Memory B cell (primary cell): ENCODE measurements at regions not wholly inside any gene's neighbourhood (a gene's known extent, or its start where the extent isn't known, plus 50 kb on each side); places are given as distances from the start of the nearest gene placed in this dataset.
"Not testable (repeated sequence)": the region's sequence is repeated elsewhere in the genome, so short reads cannot be mapped to it uniquely, and the experiment has no call there.

ENCODE experiments used
- ATAC-seq: fragments of 150-1000 bp; cut with Tn5 transposase; 2 replicates; pipeline ENCODE4 v1.10.0; 2021; ENCODE audit warnings: low read depth, mild to moderate bottlenecking, moderate library complexity
- DNase-seq, 2 donors: peaks; one replicate each; pipeline ENCODE4 v3.0.0; 2022; ENCODE audit warnings: low spot score in 2 of 2
- H3K27ac Mint-ChIP-seq: one replicate; pipeline ENCODE4 v1.8.0; 2022; ENCODE audit warnings: mild to moderate bottlenecking, moderate library complexity, mixed read lengths
- H3K27me3 Mint-ChIP-seq: one replicate; pipeline ENCODE4 v1.8.0; 2022; ENCODE audit warnings: mixed read lengths
- H3K36me3 Mint-ChIP-seq: one replicate; pipeline ENCODE4 v1.8.0; 2022; ENCODE audit warnings: mild to moderate bottlenecking, mixed read lengths
- H3K4me1 Mint-ChIP-seq: one replicate; pipeline ENCODE4 v1.8.0; 2022; ENCODE audit warnings: mixed read lengths
- H3K4me3 Mint-ChIP-seq: one replicate; pipeline ENCODE4 v1.8.0; 2022; ENCODE audit warnings: mild to moderate bottlenecking, moderate library complexity, mixed read lengths
- H3K9me3 Mint-ChIP-seq: one replicate; pipeline ENCODE4 v1.8.0; 2022; ENCODE audit warnings: mixed read lengths

GRCh38 chr12:125989696-125990095, 924.5 kb downstream of the AACS start:
- peaks cover 2% of the 10 kb centered on the region for H3K27me3 Mint-ChIP-seq
- H3K9me3 Mint-ChIP-seq = peaks cover 5% of the 10 kb centered on the region
- H3K36me3 Mint-ChIP-seq = no peaks in the 10 kb centered on the region
- H3K4me3 Mint-ChIP-seq = no peak overlapping the region
- no peak for ATAC-seq
- H3K27ac Mint-ChIP-seq = no peak overlapping the region
- H3K4me1 Mint-ChIP-seq = no peaks in the 10 kb centered on the region
- no peak for DNase-seq

GRCh38 chr12:125996443-125996842, 931.2 kb downstream of the AACS start:
- H3K9me3 Mint-ChIP-seq = peaks cover 4% of the 10 kb centered on the region
- H3K4me3 Mint-ChIP-seq = no peak overlapping the region
- DNase-seq = no peak
- no peaks in the 10 kb centered on the region for H3K36me3 Mint-ChIP-seq
- no peaks in the 10 kb centered on the region for H3K27me3 Mint-ChIP-seq
- H3K4me1 Mint-ChIP-seq = no peaks in the 10 kb centered on the region
- no peak overlapping the region for H3K27ac Mint-ChIP-seq
- no peak for ATAC-seq

GRCh38 chr12:125999628-126000027, 934.4 kb downstream of the AACS start:
- ATAC-seq (no peak), DNase-seq (no peak)
- Mint-ChIP-seq H3K4me1 (no peaks in the 10 kb centered on the region), H3K36me3 (peaks cover 1% of the 10 kb centered on the region), H3K9me3 (peaks cover 8% of the 10 kb centered on the region), H3K27ac (no peak overlapping the region), H3K27me3 (no peaks in the 10 kb centered on the region), H3K4me3 (no peak overlapping the region)

GRCh38 chr12:126019385-126019784, 954.1 kb downstream of the AACS start:
- ATAC-seq (no peak), DNase-seq (no peak)
- Mint-ChIP-seq H3K4me1 (no peaks in the 10 kb centered on the region), H3K27me3 (no peaks in the 10 kb centered on the region), H3K9me3 (peaks cover 15% of the 10 kb centered on the region), H3K36me3 (no peaks in the 10 kb centered on the region), H3K27ac (no peak overlapping the region), H3K4me3 (no peak overlapping the region)

GRCh38 chr12:126021675-126022074, 956.4 kb downstream of the AACS start:
- Mint-ChIP-seq H3K36me3 (no peaks in the 10 kb centered on the region), H3K9me3 (peaks cover 13% of the 10 kb centered on the region), H3K4me3 (no peak overlapping the region), H3K4me1 (no peaks in the 10 kb centered on the region), H3K27me3 (no peaks in the 10 kb centered on the region), H3K27ac (no peak overlapping the region)
- DNase-seq = no peak
- ATAC-seq = no peak

GRCh38 chr12:126027825-126028224, 962.6 kb downstream of the AACS start:
- no peaks in the 10 kb centered on the region for H3K27me3 Mint-ChIP-seq
- no peak overlapping the region for H3K4me3 Mint-ChIP-seq
- no peaks in the 10 kb centered on the region for H3K36me3 Mint-ChIP-seq
- no peak for ATAC-seq
- no peaks in the 10 kb centered on the region for H3K4me1 Mint-ChIP-seq
- DNase-seq = no peak
- peaks cover 3% of the 10 kb centered on the region for H3K9me3 Mint-ChIP-seq
- H3K27ac Mint-ChIP-seq = no peak overlapping the region

GRCh38 chr12:126030573-126030972, 965.3 kb downstream of the AACS start:
- ATAC-seq = no peak
- Mint-ChIP-seq H3K27ac (no peak overlapping the region), H3K36me3 (no peaks in the 10 kb centered on the region), H3K27me3 (no peaks in the 10 kb centered on the region), H3K4me1 (no peaks in the 10 kb centered on the region), H3K9me3 (peaks cover 3% of the 10 kb centered on the region), H3K4me3 (no peak overlapping the region)
- DNase-seq = no peak

- no peak overlapping the region for H3K4me3 Mint-ChIP-seq
- no peaks in the 10 kb centered on the region for H3K4me1 Mint-ChIP-seq
- no peaks in the 10 kb centered on the region for H3K36me3 Mint-ChIP-seq
- ATAC-seq = no peak
- H3K27ac Mint-ChIP-seq = no peak overlapping the region
- no peaks in the 10 kb centered on the region for H3K9me3 Mint-ChIP-seq
- DNase-seq = no peak
- H3K27me3 Mint-ChIP-seq = no peaks in the 10 kb centered on the region
Observed at GRCh38 chr12:126033751-126034150, 968.5 kb downstream of the AACS start.

- no peak for DNase-seq
- Mint-ChIP-seq H3K27me3 (no peaks in the 10 kb centered on the region), H3K27ac (no peak overlapping the region), H3K36me3 (no peaks in the 10 kb centered on the region), H3K4me3 (no peak overlapping the region), H3K9me3 (no peaks in the 10 kb centered on the region), H3K4me1 (no peaks in the 10 kb centered on the region)
- ATAC-seq = no peak
Observed at GRCh38 chr12:126036348-126036747, 971.1 kb downstream of the AACS start.

- Mint-ChIP-seq H3K9me3 (no peaks in the 10 kb centered on the region), H3K4me3 (no peak overlapping the region), H3K36me3 (no peaks in the 10 kb centered on the region), H3K27me3 (no peaks in the 10 kb centered on the region), H3K27ac (no peak overlapping the region), H3K4me1 (no peaks in the 10 kb centered on the region)
- DNase-seq = no peak
- ATAC-seq = no peak
Observed at GRCh38 chr12:126038434-126038833, 973.2 kb downstream of the AACS start.

GRCh38 chr12:126040307-126040706, 975.1 kb downstream of the AACS start:
- Mint-ChIP-seq H3K27ac (no peak overlapping the region), H3K4me1 (no peaks in the 10 kb centered on the region)

GRCh38 chr12:126042286-126042685, 977.1 kb downstream of the AACS start:
- ATAC-seq (no peak), DNase-seq (no peak)
- Mint-ChIP-seq H3K36me3 (no peaks in the 10 kb centered on the region), H3K4me1 (no peaks in the 10 kb centered on the region), H3K4me3 (no peak overlapping the region), H3K27ac (no peak overlapping the region), H3K27me3 (peaks cover 2% of the 10 kb centered on the region), H3K9me3 (peaks cover 2% of the 10 kb centered on the region)

More at GRCh38 chr12:126040307-126040706, 975.1 kb downstream of the AACS start:
- DNase-seq = no peak
- Mint-ChIP-seq H3K36me3 (no peaks in the 10 kb centered on the region), H3K9me3 (peaks cover 2% of the 10 kb centered on the region), H3K27me3 (peaks cover 2% of the 10 kb centered on the region), H3K4me3 (no peak overlapping the region)
- ATAC-seq = no peak

GRCh38 chr12:126049501-126049900, 984.3 kb downstream of the AACS start:
- H3K27ac Mint-ChIP-seq, H3K4me3 Mint-ChIP-seq, ATAC-seq, H3K4me1 Mint-ChIP-seq, H3K36me3 Mint-ChIP-seq, H3K27me3 Mint-ChIP-seq, DNase-seq, H3K9me3 Mint-ChIP-seq: not testable (repeated sequence)

- Mint-ChIP-seq H3K4me1 (no peaks in the 10 kb centered on the region), H3K27me3 (no peaks in the 10 kb centered on the region), H3K36me3 (no peaks in the 10 kb centered on the region), H3K4me3 (no peak overlapping the region), H3K27ac (no peak overlapping the region), H3K9me3 (peaks cover 4% of the 10 kb centered on the region)
- ATAC-seq (no peak), DNase-seq (no peak)
Observed at GRCh38 chr12:126051611-126052107, 986.4 kb downstream of the AACS start.

- no peaks in the 10 kb centered on the region for H3K27me3 Mint-ChIP-seq
- ATAC-seq = no peak
- DNase-seq = no peak
- no peaks in the 10 kb centered on the region for H3K36me3 Mint-ChIP-seq
- no peak overlapping the region for H3K27ac Mint-ChIP-seq
- no peak overlapping the region for H3K4me3 Mint-ChIP-seq
- H3K9me3 Mint-ChIP-seq = no peaks in the 10 kb centered on the region
- H3K4me1 Mint-ChIP-seq = no peaks in the 10 kb centered on the region
Observed at GRCh38 chr12:126055521-126055920, 990.3 kb downstream of the AACS start.
